ENCODE measurements at regions not wholly inside any gene's neighbourhood (a gene's known extent, or its start where the extent isn't known, plus 50 kb on each side); places are given as distances from the start of the nearest gene placed in this dataset.

DNA sequence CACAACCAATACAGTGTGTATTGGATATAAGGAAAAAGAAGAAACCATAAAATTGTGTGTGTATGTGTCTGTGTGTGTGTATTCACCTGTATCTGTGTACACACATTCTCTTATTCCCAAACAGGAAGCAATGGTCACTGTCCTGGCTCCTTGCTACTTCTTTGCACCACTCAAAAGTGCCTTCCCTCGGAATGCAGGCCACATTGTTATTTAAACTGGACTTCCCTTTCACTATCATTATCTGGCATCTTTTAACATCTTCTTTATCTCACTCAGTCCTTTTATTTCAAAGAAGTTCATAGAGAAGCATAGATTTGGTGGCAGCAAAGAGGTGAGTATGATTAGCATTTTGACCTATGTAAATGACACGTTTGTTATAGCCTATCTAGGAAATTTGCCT is 803.7 kb downstream of the NCAM2 start:
- TF ChIP-seq, protein P1, sequence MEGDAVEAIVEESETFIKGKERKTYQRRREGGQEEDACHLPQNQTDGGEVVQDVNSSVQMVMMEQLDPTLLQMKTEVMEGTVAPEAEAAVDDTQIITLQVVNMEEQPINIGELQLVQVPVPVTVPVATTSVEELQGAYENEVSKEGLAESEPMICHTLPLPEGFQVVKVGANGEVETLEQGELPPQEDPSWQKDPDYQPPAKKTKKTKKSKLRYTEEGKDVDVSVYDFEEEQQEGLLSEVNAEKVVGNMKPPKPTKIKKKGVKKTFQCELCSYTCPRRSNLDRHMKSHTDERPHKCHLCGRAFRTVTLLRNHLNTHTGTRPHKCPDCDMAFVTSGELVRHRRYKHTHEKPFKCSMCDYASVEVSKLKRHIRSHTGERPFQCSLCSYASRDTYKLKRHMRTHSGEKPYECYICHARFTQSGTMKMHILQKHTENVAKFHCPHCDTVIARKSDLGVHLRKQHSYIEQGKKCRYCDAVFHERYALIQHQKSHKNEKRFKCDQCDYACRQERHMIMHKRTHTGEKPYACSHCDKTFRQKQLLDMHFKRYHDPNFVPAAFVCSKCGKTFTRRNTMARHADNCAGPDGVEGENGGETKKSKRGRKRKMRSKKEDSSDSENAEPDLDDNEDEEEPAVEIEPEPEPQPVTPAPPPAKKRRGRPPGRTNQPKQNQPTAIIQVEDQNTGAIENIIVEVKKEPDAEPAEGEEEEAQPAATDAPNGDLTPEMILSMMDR (conservative IDR thresholded peaks at IDR 0.05): no peak
- no peak for TF ChIP-seq EZH2 (IDR thresholded peaks at IDR 0.05; ENCODE audit: low read depth)
